GM12892 (cell line): ENCODE measurements at regions not wholly inside any gene's neighbourhood (a gene's known extent, or its start where the extent isn't known, plus 50 kb on each side); places are given as distances from the start of the nearest gene placed in this dataset.

ENCODE experiments used
- POLR2A ChIP-seq: IDR thresholded peaks from 2 replicates; pipeline ENCODE4 v1.6.1; 2011; ENCODE audit warnings: low read depth, low read length, control low read depth
- POLR2AphosphoS5 ChIP-seq: IDR thresholded peaks from 2 replicates; pipeline ENCODE4 v1.6.1; 2011; ENCODE audit warnings: low read depth, low read length, control low read depth
- TAF1 ChIP-seq: IDR thresholded peaks from 2 replicates; pipeline ENCODE4 v1.6.1; 2011; ENCODE audit warnings: low read depth, mild to moderate bottlenecking, control low read depth, low read length, borderline replicate concordance

DNA sequence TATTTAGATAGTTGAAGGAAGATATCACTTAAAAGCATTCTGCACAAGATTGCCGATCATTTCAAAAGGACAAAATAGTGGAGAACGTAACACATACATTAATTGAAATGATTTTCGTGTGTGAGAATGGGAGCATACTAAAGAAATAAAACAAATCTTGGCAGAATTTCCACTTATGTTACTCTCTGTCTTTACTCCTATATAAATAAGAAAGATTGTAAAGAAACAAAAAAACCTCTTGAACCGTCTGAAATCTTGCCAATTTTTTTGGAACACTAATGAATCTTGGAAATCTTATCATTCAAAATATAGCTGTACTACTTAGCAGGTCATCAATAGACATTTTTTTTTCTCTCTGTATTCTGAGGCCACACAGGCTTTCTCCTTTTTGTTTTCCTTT, 528.8 kb upstream of the NCAM2 start:
- TF ChIP-seq POLR2A (no peak), POLR2AphosphoS5 (no peak), TAF1 (no peak)
